Adipocyte (in vitro differentiated cells): ENCODE measurements at regions not wholly inside any gene's neighbourhood (a gene's known extent, or its start where the extent isn't known, plus 50 kb on each side); places are given as distances from the start of the nearest gene placed in this dataset.
"Not testable (repeated sequence)": the region's sequence is repeated elsewhere in the genome, so short reads cannot be mapped to it uniquely, and the experiment has no call there.

Experiments used
- DNase-seq: peaks from one replicate; pipeline ENCODE4 v3.0.0-alpha.2; 2015; ENCODE audit warnings: low read depth
- H3K27me3 ChIP-seq: replicated peaks from 2 replicates; pipeline ENCODE4 v1.7.0; 2013; ENCODE audit warnings: mild to moderate bottlenecking, low read length, moderate library complexity; ENCODE audit not compliant: control insufficient read depth, insufficient read depth
- H3K36me3 ChIP-seq: 2 replicates; pipeline ENCODE4 v1.7.0; 2013; ENCODE audit warnings: low read length, mild to moderate bottlenecking, moderate library complexity; ENCODE audit not compliant: control insufficient read depth, insufficient read depth, severe bottlenecking
- H3K4me1 ChIP-seq: 2 replicates; pipeline ENCODE4 v1.7.0; 2013; ENCODE audit warnings: mild to moderate bottlenecking, low read length, moderate library complexity; ENCODE audit not compliant: control insufficient read depth, insufficient read depth
- H3K4me3 ChIP-seq: 2 replicates; pipeline ENCODE4 v1.7.0; 2013; ENCODE audit warnings: mild to moderate bottlenecking, low read length, moderate library complexity
- H3K9ac ChIP-seq: 2 replicates; pipeline ENCODE4 v1.7.0; 2013; ENCODE audit warnings: mild to moderate bottlenecking, low read length, moderate library complexity
- H3K9me3 ChIP-seq: 2 replicates; pipeline ENCODE4 v1.7.0; 2013; ENCODE audit warnings: mild to moderate bottlenecking, low read length, moderate library complexity; ENCODE audit not compliant: control insufficient read depth

GRCh38 chr13:58369936-58370335 is 738.4 kb downstream of the PCDH17 start:
- DNase-seq, result no peak
- Histone ChIP-seq H3K4me3 (no peak overlapping the region), H3K9me3 (peaks cover 4% of the 10 kb centered on the region), H3K4me1 (no peaks in the 10 kb centered on the region), H3K9ac (no peak overlapping the region), H3K36me3 (no peaks in the 10 kb centered on the region), H3K27me3 (no peaks in the 10 kb centered on the region)

DNA sequence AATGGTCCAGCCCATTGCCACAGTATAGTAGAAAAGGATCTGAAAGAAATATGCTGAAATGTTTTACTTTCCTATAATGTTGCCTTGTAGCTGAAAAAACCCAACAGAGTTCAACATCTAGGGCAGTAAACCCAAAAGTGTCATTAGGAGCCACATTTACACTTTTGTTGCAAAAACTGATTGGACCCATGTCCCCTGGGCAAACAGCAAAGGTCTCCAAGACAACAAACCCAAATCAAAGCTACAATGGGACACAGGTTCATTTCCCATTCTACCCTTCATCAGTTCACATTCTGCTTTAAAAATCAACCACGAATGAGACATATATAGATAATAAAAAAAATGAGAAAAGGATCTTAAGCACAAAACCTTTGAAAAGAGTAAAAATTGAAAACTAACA is 744.8 kb downstream of the PCDH17 start:
- no peaks in the 10 kb centered on the region for H3K27me3 ChIP-seq
- no peak overlapping the region for H3K9ac ChIP-seq
- H3K4me3 ChIP-seq, result no peak overlapping the region
- no peaks in the 10 kb centered on the region for H3K36me3 ChIP-seq
- no peaks in the 10 kb centered on the region for H3K4me1 ChIP-seq
- DNase-seq, result no peak
- peaks cover 4% of the 10 kb centered on the region for H3K9me3 ChIP-seq

DNA sequence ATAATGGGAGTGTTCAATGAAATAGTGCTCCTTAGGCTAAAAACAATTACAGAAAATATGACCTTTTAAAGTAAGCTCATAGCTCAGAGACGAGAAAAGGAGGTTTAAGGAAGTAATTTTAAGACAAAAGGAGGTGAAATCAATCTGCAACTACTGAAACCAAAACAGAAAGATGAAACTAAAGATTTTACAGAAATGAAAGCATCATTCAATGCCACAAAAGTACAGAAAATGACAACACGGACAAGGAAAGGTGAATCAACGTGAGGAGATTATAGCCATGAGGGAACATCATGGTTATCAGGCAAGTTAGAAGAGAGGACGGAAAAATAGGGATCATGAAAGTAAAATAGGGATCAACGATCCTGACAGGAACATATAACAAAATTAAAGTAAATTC is 745.2 kb downstream of the PCDH17 start:
- H3K4me3 ChIP-seq, result no peak overlapping the region
- no peak for DNase-seq
- no peaks in the 10 kb centered on the region for H3K36me3 ChIP-seq
- H3K27me3 ChIP-seq, result no peaks in the 10 kb centered on the region
- no peaks in the 10 kb centered on the region for H3K4me1 ChIP-seq
- H3K9me3 ChIP-seq, result peaks cover 2% of the 10 kb centered on the region
- H3K9ac ChIP-seq, result no peak overlapping the region

GRCh38 chr13:58379221-58379620 is 747.7 kb downstream of the PCDH17 start:
- no peaks in the 10 kb centered on the region for H3K36me3 ChIP-seq
- no peak for DNase-seq
- no peak overlapping the region for H3K9ac ChIP-seq
- no peaks in the 10 kb centered on the region for H3K27me3 ChIP-seq
- no peaks in the 10 kb centered on the region for H3K4me1 ChIP-seq
- H3K4me3 ChIP-seq, result no peak overlapping the region
- H3K9me3 ChIP-seq, result no peaks in the 10 kb centered on the region

DNA sequence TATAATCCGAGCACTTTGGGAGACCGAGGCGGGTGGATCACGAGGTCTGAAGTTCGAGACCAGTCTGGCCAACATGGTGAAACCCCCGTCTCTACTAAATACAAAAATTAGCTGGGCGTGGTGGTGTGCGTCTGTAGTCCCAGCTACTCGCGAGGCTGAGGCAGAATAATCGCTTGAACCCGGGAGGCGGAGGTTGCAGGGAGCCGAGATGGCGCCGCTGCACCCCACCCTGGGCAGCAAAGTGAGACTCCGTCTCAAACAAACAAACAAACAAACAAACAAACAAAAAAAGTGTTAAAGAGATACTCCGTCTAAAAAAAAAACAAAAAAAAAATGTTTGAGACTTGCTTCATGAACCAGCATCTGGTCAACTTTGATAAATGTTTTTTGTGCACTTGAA is 753.8 kb downstream of the PCDH17 start:
- not testable (repeated sequence) for H3K9me3 ChIP-seq, H3K36me3 ChIP-seq, H3K4me3 ChIP-seq, DNase-seq, H3K4me1 ChIP-seq, H3K27me3 ChIP-seq, H3K9ac ChIP-seq

DNA sequence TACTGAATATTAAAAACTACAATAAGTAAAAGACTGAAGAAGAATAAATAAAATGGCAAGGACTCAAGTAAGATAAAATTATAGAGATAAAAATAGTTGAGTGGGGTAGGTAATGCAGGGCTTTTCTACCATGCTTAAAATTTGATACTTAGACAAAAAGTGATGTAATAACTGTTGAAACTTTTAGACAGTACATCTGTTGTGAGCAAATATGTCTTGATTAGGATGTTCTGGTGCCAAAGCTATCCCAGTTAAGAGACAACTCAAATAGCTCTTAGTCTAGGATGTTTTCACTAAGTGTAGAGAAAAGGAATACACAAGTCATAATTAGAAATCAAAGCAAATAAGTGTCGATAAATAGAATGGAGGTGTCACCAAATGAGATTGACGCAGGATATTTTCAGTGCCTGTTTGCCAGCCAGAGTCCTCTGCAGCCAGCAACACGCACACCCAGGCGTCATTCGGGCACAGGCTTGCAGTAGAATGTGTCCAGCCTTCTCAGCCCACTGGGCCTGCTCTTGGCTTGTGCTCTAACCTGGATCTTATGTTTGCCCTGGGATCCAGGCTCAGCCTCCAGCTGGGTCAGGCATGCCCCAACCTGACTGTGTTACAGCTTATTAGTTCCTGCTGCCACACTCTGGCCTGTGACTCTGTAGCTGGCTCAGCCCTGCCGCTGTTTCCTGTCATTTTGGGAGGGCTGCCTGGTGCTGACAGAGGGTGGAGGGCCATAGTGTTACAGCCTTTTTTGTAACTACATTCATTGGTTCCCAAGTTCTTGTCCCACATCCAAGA is 766.2 kb downstream of the PCDH17 start:
- H3K4me1 ChIP-seq, result no peaks in the 10 kb centered on the region
- H3K27me3 ChIP-seq, result no peaks in the 10 kb centered on the region
- H3K36me3 ChIP-seq, result no peaks in the 10 kb centered on the region
- H3K9ac ChIP-seq, result no peak overlapping the region
- peaks cover 5% of the 10 kb centered on the region for H3K9me3 ChIP-seq
- no peak overlapping the region for H3K4me3 ChIP-seq
- no peak for DNase-seq

- DNase-seq, result no peak
- Histone ChIP-seq H3K9ac (no peak overlapping the region), H3K9me3 (peaks cover 5% of the 10 kb centered on the region), H3K4me3 (no peak overlapping the region), H3K36me3 (no peaks in the 10 kb centered on the region), H3K27me3 (no peaks in the 10 kb centered on the region), H3K4me1 (no peaks in the 10 kb centered on the region)
Observed at GRCh38 chr13:58399263-58399662, 767.7 kb downstream of the PCDH17 start.

GRCh38 chr13:58406545-58406944 is 775.0 kb downstream of the PCDH17 start:
- Histone ChIP-seq H3K27me3 (no peaks in the 10 kb centered on the region), H3K4me3 (no peak overlapping the region), H3K9me3 (peaks cover 8% of the 10 kb centered on the region), H3K9ac (no peak overlapping the region), H3K4me1 (no peaks in the 10 kb centered on the region), H3K36me3 (no peaks in the 10 kb centered on the region)
- no peak for DNase-seq

GRCh38 chr13:58429917-58430316 is 798.4 kb downstream of the PCDH17 start:
- Histone ChIP-seq H3K4me3 (no peak overlapping the region), H3K27me3 (no peaks in the 10 kb centered on the region), H3K36me3 (no peaks in the 10 kb centered on the region), H3K9ac (no peak overlapping the region), H3K4me1 (no peaks in the 10 kb centered on the region), H3K9me3 (peaks cover 14% of the 10 kb centered on the region)
- no peak for DNase-seq

DNA sequence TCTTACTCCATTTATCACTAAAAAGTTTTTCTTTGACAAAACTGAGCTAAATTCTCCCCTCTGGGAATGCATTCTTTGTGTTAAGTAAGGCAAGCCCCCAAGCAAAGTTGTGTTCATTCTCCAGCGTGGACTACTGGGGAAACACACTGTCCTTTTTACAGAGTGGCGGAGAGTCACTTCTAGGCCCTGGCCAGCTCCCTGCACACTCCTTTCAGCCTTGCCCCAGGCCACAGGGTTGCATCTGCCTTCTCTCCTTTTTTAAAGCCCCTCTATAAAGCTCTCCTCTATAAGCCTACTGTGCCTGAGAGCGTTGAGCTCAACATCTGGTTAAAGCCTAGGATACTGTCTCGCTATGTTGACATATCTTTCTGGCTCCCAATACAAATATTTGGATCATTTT is 803.4 kb downstream of the PCDH17 start:
- Histone ChIP-seq H3K9ac (no peak overlapping the region), H3K9me3 (peaks cover 9% of the 10 kb centered on the region), H3K36me3 (no peaks in the 10 kb centered on the region), H3K4me3 (no peak overlapping the region), H3K4me1 (no peaks in the 10 kb centered on the region), H3K27me3 (no peaks in the 10 kb centered on the region)
- no peak for DNase-seq

GRCh38 chr13:58437427-58437826 is 805.9 kb downstream of the PCDH17 start:
- H3K4me1 ChIP-seq, result no peaks in the 10 kb centered on the region
- H3K27me3 ChIP-seq, result no peaks in the 10 kb centered on the region
- no peak overlapping the region for H3K9ac ChIP-seq
- no peaks in the 10 kb centered on the region for H3K9me3 ChIP-seq
- no peaks in the 10 kb centered on the region for H3K36me3 ChIP-seq
- no peak for DNase-seq
- no peak overlapping the region for H3K4me3 ChIP-seq

GRCh38 chr13:58446979-58447378 is 815.4 kb downstream of the PCDH17 start:
- H3K4me3 ChIP-seq, result no peak overlapping the region
- H3K36me3 ChIP-seq, result no peaks in the 10 kb centered on the region
- H3K27me3 ChIP-seq, result no peaks in the 10 kb centered on the region
- DNase-seq, result no peak
- H3K9me3 ChIP-seq, result no peaks in the 10 kb centered on the region
- no peak overlapping the region for H3K9ac ChIP-seq
- no peaks in the 10 kb centered on the region for H3K4me1 ChIP-seq
